Mesenchymal stem cell (in vitro differentiated cells and primary cell): ENCODE measurements at regions not wholly inside any gene's neighbourhood (a gene's known extent, or its start where the extent isn't known, plus 50 kb on each side); places are given as distances from the start of the nearest gene placed in this dataset.

Source experiments
- DNase-seq: peaks from one replicate; pipeline ENCODE4 v3.0.0-alpha.2; 2013
- H2AFZ ChIP-seq: one replicate; pipeline ENCODE4 v1.6.1; 2013; ENCODE audit warnings: low read depth, mild to moderate bottlenecking, control low read depth, inconsistent platforms, low read length, moderate library complexity
- H2AK5ac ChIP-seq: 2 replicates; pipeline ENCODE4 v1.6.1; 2013; ENCODE audit warnings: low read length, moderate library complexity, mild to moderate bottlenecking, inconsistent platforms; ENCODE audit not compliant: severe bottlenecking
- H2BK120ac ChIP-seq: one replicate; pipeline ENCODE4 v1.6.1; 2013; ENCODE audit warnings: low read depth, mild to moderate bottlenecking, inconsistent platforms, low read length, moderate library complexity
- H2BK12ac ChIP-seq, 2 experiments: one replicate each; pipeline ENCODE4 v1.6.1; 2013; ENCODE audit warnings: inconsistent platforms in 2 of 2, low read length in 2 of 2, mild to moderate bottlenecking in 2 of 2, moderate library complexity in 2 of 2, control low read depth in 1 of 2
- H2BK15ac ChIP-seq: one replicate; pipeline ENCODE4 v1.6.1; 2013; ENCODE audit warnings: mild to moderate bottlenecking, low read depth, inconsistent platforms; ENCODE audit not compliant: poor library complexity, severe bottlenecking
- H2BK5ac ChIP-seq: 2 replicates; pipeline ENCODE4 v1.6.1; 2013; ENCODE audit warnings: low read depth, mild to moderate bottlenecking, low read length, control low read depth, inconsistent platforms; ENCODE audit not compliant: poor library complexity, severe bottlenecking
- H3K14ac ChIP-seq, 2 experiments: one replicate each; pipeline ENCODE4 v1.6.1; 2013; ENCODE audit warnings: inconsistent platforms in 2 of 2, low read length in 2 of 2, control low read depth in 1 of 2, mild to moderate bottlenecking in 1 of 2, moderate library complexity in 1 of 2
- H3K18ac ChIP-seq, 2 experiments: one replicate each; pipeline ENCODE4 v1.6.1; 2013; ENCODE audit warnings: inconsistent platforms in 2 of 2, low read length in 2 of 2, control low read depth in 1 of 2, low read depth in 1 of 2, mild to moderate bottlenecking in 1 of 2
- H3K23ac ChIP-seq, 2 experiments: one replicate each; pipeline ENCODE4 v1.6.1; 2013; ENCODE audit warnings: inconsistent platforms in 2 of 2, low read length in 2 of 2, mild to moderate bottlenecking in 2 of 2, moderate library complexity in 2 of 2, control low read depth in 1 of 2
- H3K27ac ChIP-seq: 2 replicates; pipeline ENCODE4 v1.5.1; 2013; ENCODE audit warnings: mild to moderate bottlenecking, moderate library complexity, low read length, control low read depth, inconsistent platforms; ENCODE audit not compliant: poor library complexity, severe bottlenecking
- H3K27me3 ChIP-seq, 2 experiments: 2 replicates each; pipeline versions ENCODE4 v1.6.1 to v1.7.0; 2013; ENCODE audit warnings: low read length in 2 of 2, mild to moderate bottlenecking in 2 of 2, moderate library complexity in 2 of 2, control low read depth in 1 of 2, inconsistent platforms in 1 of 2; ENCODE audit not compliant: control insufficient read depth in 1 of 2, insufficient read depth in 1 of 2
- H3K36me3 ChIP-seq, 2 experiments: 2 replicates each; pipeline versions ENCODE4 v1.6.1 to v1.7.0; 2013; ENCODE audit warnings: low read length in 2 of 2, control low read depth in 1 of 2, inconsistent platforms in 1 of 2, low read depth in 1 of 2, mild to moderate bottlenecking in 1 of 2; ENCODE audit not compliant: insufficient read depth in 2 of 2, control insufficient read depth in 1 of 2
- H3K4ac ChIP-seq, 2 experiments: one replicate each; pipeline ENCODE4 v1.6.1; 2013; ENCODE audit warnings: inconsistent platforms in 2 of 2, low read length in 2 of 2, mild to moderate bottlenecking in 2 of 2, moderate library complexity in 2 of 2, control low read depth in 1 of 2, low read depth in 1 of 2
- H3K4me1 ChIP-seq: 2 replicates; pipeline ENCODE4 v1.6.1; 2013; ENCODE audit warnings: low read depth, low read length, control low read depth; ENCODE audit not compliant: control insufficient read depth, insufficient read depth
- H3K4me2 ChIP-seq: 2 replicates; pipeline ENCODE4 v1.6.1; 2013; ENCODE audit warnings: low read length, mild to moderate bottlenecking, inconsistent platforms; ENCODE audit not compliant: poor library complexity, severe bottlenecking
- H3K4me3 ChIP-seq, 2 experiments: 2 replicates each; pipeline versions ENCODE4 v1.5.1 to v1.7.0; 2013; ENCODE audit warnings: low read length in 2 of 2, mild to moderate bottlenecking in 2 of 2, control low read depth in 1 of 2, low read depth in 1 of 2; ENCODE audit not compliant: insufficient read depth in 1 of 2
- H3K79me1 ChIP-seq: replicated peaks from 2 replicates; pipeline ENCODE4 v1.6.1; 2013; ENCODE audit warnings: mild to moderate bottlenecking, control low read depth, low read length, inconsistent platforms; ENCODE audit not compliant: poor library complexity, severe bottlenecking
- H3K9ac ChIP-seq: 2 replicates; pipeline ENCODE4 v1.7.0; 2013; ENCODE audit warnings: mild to moderate bottlenecking, low read length, moderate library complexity
- H3K9me3 ChIP-seq: 2 replicates; pipeline ENCODE4 v1.7.0; 2013; ENCODE audit warnings: mild to moderate bottlenecking, low read length; ENCODE audit not compliant: control insufficient read depth
- H4K8ac ChIP-seq: one replicate; pipeline ENCODE4 v1.6.1; 2013; ENCODE audit warnings: inconsistent platforms, mild to moderate bottlenecking, low read length, moderate library complexity
- H4K91ac ChIP-seq: one replicate; pipeline ENCODE4 v1.6.1; 2013; ENCODE audit warnings: mild to moderate bottlenecking, low read length, inconsistent platforms
- WGBS: methylation state at CpG from one replicate; pipeline ENCODE4 v1.1.7; 2013; ENCODE audit warnings: mixed read lengths; 5-methylcytosine and 5-hydroxymethylcytosine counted together

GRCh38 chr5:138625134-138625533, 49.9 kb upstream of the HSPA9 start:
- no peak for DNase-seq
- Histone ChIP-seq H3K36me3 (no peaks in the 10 kb centered on the region), H2BK12ac (no peak overlapping the region), H2BK15ac (no peak overlapping the region), H3K27me3 (no peaks in the 10 kb centered on the region), H3K9ac (no peak overlapping the region), H3K14ac (no peak overlapping the region), H4K8ac (no peak overlapping the region), H2AK5ac (no peak overlapping the region), H3K4me3 (no peak overlapping the region), H3K4me1 (no peaks in the 10 kb centered on the region), H4K91ac (no peak overlapping the region), H3K18ac (no peak overlapping the region), H3K9me3 (no peaks in the 10 kb centered on the region), H3K23ac (no peak overlapping the region), H3K27ac (no peak overlapping the region), H2AFZ (no peak overlapping the region), H2BK5ac (no peak overlapping the region), H3K4ac (no peak overlapping the region), H3K79me1 (no peaks in the 10 kb centered on the region), H3K4me2 (no peak overlapping the region), H2BK120ac (no peak overlapping the region)
- WGBS: 90% methylated on average over 6 of the region's 6 CpGs
